GM21737 (cell line): ENCODE measurements at regions not wholly inside any gene's neighbourhood (a gene's known extent, or its start where the extent isn't known, plus 50 kb on each side); places are given as distances from the start of the nearest gene placed in this dataset.

Experiments used
- ATAC-seq: cut with Tn5 transposase; IDR thresholded peaks from one replicate; pipeline ENCODE4 v1.9.1; 2021; ENCODE audit warnings: mild to moderate bottlenecking, moderate library complexity; ENCODE audit not compliant: unreplicated experiment

DNA sequence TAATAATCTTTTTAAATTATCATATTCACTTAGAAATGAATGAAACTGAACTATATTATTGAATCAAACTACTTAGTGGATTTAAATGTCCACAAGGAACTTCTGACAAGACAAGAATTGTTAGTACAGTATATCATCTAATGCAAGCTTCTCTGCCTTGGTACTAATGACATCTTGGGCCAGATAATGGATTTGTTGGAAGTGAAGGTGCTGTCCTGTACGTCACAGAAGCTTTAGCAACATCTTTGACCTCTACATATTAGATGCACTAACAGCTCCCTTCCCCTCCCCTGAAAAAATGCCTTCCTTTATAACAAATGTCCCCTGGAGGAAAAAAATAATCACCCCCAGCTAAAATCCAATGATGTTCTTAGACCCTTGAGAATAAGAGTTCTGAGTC is 695.8 kb upstream of the EYS start:
- ATAC-seq, result no peak

DNA sequence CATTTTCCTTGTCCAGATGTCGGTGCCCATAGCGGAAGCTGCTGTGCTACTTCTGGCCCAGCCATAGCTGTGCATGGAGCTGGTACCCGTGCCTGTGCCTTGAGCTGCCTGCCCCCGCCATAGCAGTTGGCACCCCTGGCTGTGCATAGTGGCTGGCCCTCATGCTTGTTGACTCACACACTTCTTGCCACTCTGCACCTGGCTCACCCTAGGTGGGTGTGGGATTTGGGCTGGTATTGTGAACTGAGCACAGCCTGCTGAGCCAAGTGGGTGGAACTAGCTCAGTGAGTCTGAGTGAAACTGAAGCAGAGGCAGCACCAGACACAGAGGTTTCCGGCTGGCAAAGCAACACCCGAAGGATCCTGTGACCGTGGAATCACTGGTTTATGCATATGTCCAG is 689.5 kb upstream of the EYS start:
- ATAC-seq, result no peak

DNA sequence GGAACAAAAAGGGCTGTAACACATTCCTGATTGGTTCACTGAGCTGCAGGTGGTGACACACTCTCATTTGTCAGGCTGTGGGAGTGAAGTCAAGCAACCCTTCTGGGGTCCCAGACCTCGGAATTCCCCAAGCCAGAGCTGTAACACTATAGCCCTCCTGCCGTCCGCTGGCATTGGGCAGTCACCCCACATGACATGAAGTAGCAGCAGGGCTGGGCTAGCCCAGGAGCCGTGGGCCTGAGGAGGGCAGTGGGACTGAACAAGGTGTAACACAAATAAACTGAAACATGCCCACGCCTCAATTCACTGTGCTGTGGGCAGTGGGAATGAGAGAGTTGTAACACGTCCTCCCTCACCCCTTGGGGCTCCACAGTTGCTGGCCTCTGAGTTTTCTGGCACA is 689.1 kb upstream of the EYS start:
- no peak for ATAC-seq

GRCh38 chr6:66390393-66390792 is 683.4 kb upstream of the EYS start:
- ATAC-seq, result no peak

DNA sequence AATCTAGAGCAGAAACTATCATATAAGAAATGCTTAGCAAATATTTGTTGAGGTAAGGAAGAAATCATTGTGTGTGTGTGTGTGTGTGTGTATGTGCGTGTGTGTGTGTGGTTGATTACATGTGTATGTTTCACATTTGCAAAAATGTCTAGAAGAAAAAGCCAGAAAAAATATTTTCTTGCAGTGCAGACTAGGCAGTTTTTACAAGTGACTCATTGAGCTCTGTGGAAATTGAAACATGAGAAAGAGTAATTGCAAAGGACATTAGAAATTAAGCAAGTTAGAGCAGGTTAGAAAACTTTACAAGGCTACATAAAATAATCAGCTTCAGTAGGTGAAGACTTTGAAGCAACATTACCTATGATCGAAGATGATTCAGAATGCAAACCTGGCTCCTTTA is 669.0 kb upstream of the EYS start:
- ATAC-seq, result no peak

DNA sequence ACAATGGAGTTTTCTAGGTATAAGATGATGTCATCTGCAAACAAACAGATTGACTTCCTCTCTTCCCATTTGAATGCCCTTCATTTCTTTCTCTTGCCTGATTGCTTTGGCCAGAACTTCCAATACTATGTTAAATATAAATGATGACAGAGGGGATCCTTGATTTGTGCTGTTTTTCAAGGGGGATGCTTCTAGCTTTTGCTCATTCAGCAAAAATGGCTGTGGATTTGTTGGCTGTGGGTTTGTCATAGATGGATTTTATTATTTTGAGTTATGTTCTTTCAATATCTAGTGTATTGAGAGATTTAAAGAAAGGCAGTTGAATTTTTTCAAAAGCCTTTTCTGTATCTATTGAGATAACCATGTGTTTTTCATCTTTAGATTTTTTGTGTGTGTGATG is 662.4 kb upstream of the EYS start:
- no peak for ATAC-seq

GRCh38 chr6:66362888-66363287 is 655.9 kb upstream of the EYS start:
- ATAC-seq, result no peak

- ATAC-seq, result no peak
Observed at GRCh38 chr6:66361886-66362285, 654.9 kb upstream of the EYS start.

- no peak for ATAC-seq
Observed at GRCh38 chr6:66357781-66358180, 650.8 kb upstream of the EYS start.

GRCh38 chr6:66355471-66355870 is 648.4 kb upstream of the EYS start:
- no peak for ATAC-seq

DNA sequence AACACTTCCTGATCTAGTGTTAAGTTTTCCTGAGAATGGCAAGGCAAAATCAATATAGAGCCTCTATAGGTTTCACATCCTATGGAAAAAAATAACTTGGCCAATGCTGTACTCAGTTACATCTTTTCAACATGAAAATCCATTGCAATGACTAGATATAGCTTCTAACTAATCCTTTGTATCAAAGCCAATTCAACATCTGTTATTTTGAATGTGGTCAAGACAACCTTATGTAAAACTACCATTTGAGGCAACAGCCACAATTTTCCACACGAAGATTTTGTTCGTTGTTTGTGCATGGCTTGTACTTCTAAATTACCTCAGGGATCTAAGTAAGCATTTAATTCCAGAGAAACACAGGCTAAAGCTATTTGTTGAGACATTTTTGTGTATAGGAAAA is 637.8 kb upstream of the EYS start:
- no peak for ATAC-seq

- ATAC-seq, result no peak
Observed at GRCh38 chr6:66340736-66341135, 633.7 kb upstream of the EYS start.

DNA sequence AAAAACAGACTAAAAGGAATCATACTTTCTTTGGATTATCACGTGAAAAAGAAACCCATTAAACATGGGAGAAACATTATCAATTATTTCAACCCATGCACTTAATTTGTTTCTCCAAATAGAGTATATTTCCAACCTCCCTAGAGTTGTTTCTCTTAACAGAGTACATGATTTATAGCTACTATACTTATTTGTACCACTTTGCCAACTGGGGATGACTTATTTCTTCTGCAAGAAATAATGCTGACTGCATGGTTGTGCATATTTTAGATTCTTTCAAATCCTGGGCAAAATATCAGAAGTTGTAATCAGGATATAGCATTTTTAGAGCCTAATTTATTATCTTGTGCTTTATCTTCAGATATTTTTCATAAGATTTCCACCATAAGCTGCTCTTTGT is 629.1 kb upstream of the EYS start:
- ATAC-seq, result no peak

GRCh38 chr6:66328200-66328599 is 621.2 kb upstream of the EYS start:
- ATAC-seq, result no peak

GRCh38 chr6:66326228-66326627 is 619.2 kb upstream of the EYS start:
- no peak for ATAC-seq

- ATAC-seq, result no peak
Observed at GRCh38 chr6:66321017-66321416, 614.0 kb upstream of the EYS start.

GRCh38 chr6:66307490-66307889 is 600.5 kb upstream of the EYS start:
- no peak for ATAC-seq

GRCh38 chr6:66291905-66292304 is 584.9 kb upstream of the EYS start:
- no peak for ATAC-seq

DNA sequence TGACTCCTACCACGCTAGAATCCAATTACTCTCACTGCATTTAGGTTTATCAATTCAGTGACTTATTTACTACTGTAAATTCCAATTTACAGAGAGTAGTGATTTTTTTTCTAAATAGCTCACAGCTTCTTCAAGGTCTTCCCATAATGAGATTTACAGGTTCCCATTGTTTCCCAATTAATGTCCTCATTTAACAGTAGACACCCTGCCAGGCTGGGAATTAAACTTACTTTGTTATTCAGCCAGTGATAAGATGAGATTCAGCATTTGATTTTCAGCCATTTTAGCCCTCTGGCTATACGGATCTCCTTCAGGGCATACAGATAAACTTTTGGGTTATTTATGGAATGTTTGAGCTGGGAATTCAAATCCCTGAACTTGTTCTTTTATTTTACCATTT is 582.9 kb upstream of the EYS start:
- ATAC-seq, result no peak

GRCh38 chr6:66278115-66278514 is 571.1 kb upstream of the EYS start:
- ATAC-seq, result no peak

DNA sequence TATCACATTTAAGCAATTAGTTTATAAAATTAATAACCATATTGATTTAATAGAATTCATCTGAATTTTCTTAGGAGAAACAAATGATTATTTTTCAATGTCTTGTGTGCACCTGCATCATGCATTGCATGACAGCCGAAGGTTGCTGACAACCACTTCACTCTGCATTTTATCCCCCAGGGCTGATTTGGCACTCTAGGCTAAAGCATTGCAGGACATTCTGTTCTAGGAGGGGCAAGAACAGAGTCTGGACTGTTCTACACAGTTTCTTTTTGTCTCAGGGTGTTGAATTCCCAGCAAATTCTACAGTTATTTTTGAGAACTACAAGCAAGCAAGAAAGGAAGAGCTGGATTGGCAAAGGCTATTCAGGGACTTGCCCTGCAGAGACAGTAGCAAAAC is 570.4 kb upstream of the EYS start:
- no peak for ATAC-seq

- ATAC-seq, result no peak
Observed at GRCh38 chr6:66265737-66266136, 558.7 kb upstream of the EYS start.

- no peak for ATAC-seq
Observed at GRCh38 chr6:66264376-66264775, 557.4 kb upstream of the EYS start.
